Common myeloid progenitor, CD34-positive (primary cell): ENCODE measurements at regions not wholly inside any gene's neighbourhood (a gene's known extent, or its start where the extent isn't known, plus 50 kb on each side); places are given as distances from the start of the nearest gene placed in this dataset.

Experiments
- CTCF ChIA-PET: fragments of 350-600 bp; sonication (Branson Sonifier 250); formaldehyde crosslinking; loops from one replicate; lab custom pipeline; 2021; ENCODE audit warnings: antibody characterized with exemption; lab: Charles Lee
- POLR2A ChIA-PET: fragments of 350-600 bp; sonication (Branson Sonifier 250); formaldehyde crosslinking; loops from one replicate; lab custom pipeline; 2021; ENCODE audit warnings: antibody characterized with exemption; lab: Charles Lee
- DNase-seq, 3 donors: peaks; one replicate each; pipeline versions ENCODE4 v3.0.0 to v3.0.0-alpha.2; 2013
- H3K27ac ChIP-seq, 2 experiments: 1 replicate in 1 of 2; 2 replicates in 1 of 2; pipeline ENCODE4 v1.7.0; 2013; ENCODE audit warnings: inconsistent platforms in 2 of 2, low read length in 2 of 2, mild to moderate bottlenecking in 2 of 2, low read depth in 1 of 2, moderate library complexity in 1 of 2; ENCODE audit not compliant: severe bottlenecking in 2 of 2, insufficient read depth in 1 of 2, poor library complexity in 1 of 2
- H3K27me3 ChIP-seq, 5 experiments: replicated peaks in 2 of 5; 1 replicate in 3 of 5; 2 replicates in 2 of 5; pipeline versions ENCODE4 v1.6.1 to v1.7.0; 2013; ENCODE audit warnings: low read length in 4 of 5, mild to moderate bottlenecking in 2 of 5, moderate library complexity in 2 of 5, inconsistent platforms in 1 of 5; ENCODE audit not compliant: insufficient read depth in 5 of 5, control insufficient read depth in 4 of 5
- H3K36me3 ChIP-seq, 4 experiments: 1 replicate in 2 of 4; 2 replicates in 2 of 4; pipeline versions ENCODE4 v1.6.1 to v1.7.0; 2013; ENCODE audit warnings: low read length in 3 of 4, control low read depth in 1 of 4, mild to moderate bottlenecking in 1 of 4; ENCODE audit not compliant: control insufficient read depth in 4 of 4, insufficient read depth in 4 of 4
- H3K4me1 ChIP-seq, 4 experiments: 1 replicate in 3 of 4; 2 replicates in 1 of 4; pipeline versions ENCODE4 v1.6.1 to v1.7.1; 2013; ENCODE audit warnings: low read length in 3 of 4, mild to moderate bottlenecking in 3 of 4, control low read depth in 1 of 4, inconsistent platforms in 1 of 4, moderate library complexity in 1 of 4; ENCODE audit not compliant: control insufficient read depth in 4 of 4, insufficient read depth in 4 of 4; ENCODE audit errors: control extremely low read depth in 1 of 4
- H3K4me3 ChIP-seq, 7 experiments: 1 replicate in 4 of 7; 2 replicates in 3 of 7; pipeline versions ENCODE4 v1.5.1 to v1.7.0; 2013; ENCODE audit warnings: mild to moderate bottlenecking in 7 of 7, low read length in 6 of 7, moderate library complexity in 6 of 7, inconsistent platforms in 2 of 7, low read depth in 2 of 7, control low read depth in 1 of 7; ENCODE audit not compliant: insufficient read depth in 4 of 7, control insufficient read depth in 1 of 7; ENCODE audit errors: extremely low read depth in 1 of 7
- H3K9me3 ChIP-seq, 5 experiments: 1 replicate in 4 of 5; 2 replicates in 1 of 5; pipeline versions ENCODE4 v1.6.1 to v1.7.1; 2013; ENCODE audit warnings: low read length in 4 of 5, mild to moderate bottlenecking in 2 of 5, inconsistent platforms in 1 of 5, low read depth in 1 of 5, moderate library complexity in 1 of 5; ENCODE audit not compliant: control insufficient read depth in 4 of 5, insufficient read depth in 2 of 5; ENCODE audit errors: control extremely low read depth in 1 of 5
- WGBS: methylation state at CpG from one replicate; pipeline ENCODE4 v1.1.5; 2013; ENCODE audit not compliant: insufficient coverage; 5-methylcytosine and 5-hydroxymethylcytosine counted together

GRCh38 chr6:155589190-155589589 is 133.6 kb upstream of the NOX3 start:
- DNase-seq, result no peak
- Histone ChIP-seq H3K4me3 (no peak overlapping the region), H3K36me3 (no peaks in the 10 kb centered on the region), H3K4me1 (no peaks in the 10 kb centered on the region), H3K9me3 (peaks cover 0 to 3% (median 0%) of the 10 kb centered on the region in 5 experiments), H3K27ac (no peak overlapping the region), H3K27me3 (no peaks in the 10 kb centered on the region)
- ChIA-PET CTCF (no interaction called here), POLR2A (no interaction called here)
- 93% methylated on average over 2 of the region's 2 CpGs for WGBS

GRCh38 chr6:155587817-155588216 is 132.2 kb upstream of the NOX3 start:
- no peaks in the 10 kb centered on the region for H3K27me3 ChIP-seq
- H3K4me1 ChIP-seq, result no peaks in the 10 kb centered on the region
- H3K27ac ChIP-seq, result no peak overlapping the region
- H3K36me3 ChIP-seq, result no peaks in the 10 kb centered on the region
- CTCF ChIA-PET, result no interaction called here
- H3K4me3 ChIP-seq, result no peak overlapping the region
- no peak for DNase-seq
- POLR2A ChIA-PET, result no interaction called here
- WGBS, result 100% methylated on average over 1 of the region's 1 CpG
- peaks cover 0 to 3% (median 1%) of the 10 kb centered on the region in 5 experiments for H3K9me3 ChIP-seq

- ChIA-PET POLR2A (no interaction called here), CTCF (no interaction called here)
- Histone ChIP-seq H3K27me3 (no peaks in the 10 kb centered on the region), H3K4me1 (no peaks in the 10 kb centered on the region), H3K9me3 (peaks cover 0 to 3% (median 1%) of the 10 kb centered on the region in 5 experiments), H3K4me3 (no peak overlapping the region), H3K36me3 (no peaks in the 10 kb centered on the region), H3K27ac (no peak overlapping the region)
- peak in 2 of 3 donors; percentile 7 to 8 for DNase-seq
- WGBS, result 71% methylated on average over 1 of the region's 1 CpG
Observed at GRCh38 chr6:155586090-155586489, 130.5 kb upstream of the NOX3 start.

GRCh38 chr6:155584006-155584405 is 128.4 kb upstream of the NOX3 start:
- H3K36me3 ChIP-seq, result no peaks in the 10 kb centered on the region
- no peak for DNase-seq
- H3K4me3 ChIP-seq, result no peak overlapping the region
- H3K27ac ChIP-seq, result no peak overlapping the region
- CTCF ChIA-PET, result no interaction called here
- H3K27me3 ChIP-seq, result no peaks in the 10 kb centered on the region
- 97% methylated on average over 3 of the region's 3 CpGs for WGBS
- peaks cover 0 to 3% (median 1%) of the 10 kb centered on the region in 5 experiments for H3K9me3 ChIP-seq
- POLR2A ChIA-PET, result no interaction called here
- H3K4me1 ChIP-seq, result no peaks in the 10 kb centered on the region

- H3K9me3 ChIP-seq, result peaks cover 0 to 2% (median 0%) of the 10 kb centered on the region in 5 experiments
- no peaks in the 10 kb centered on the region for H3K4me1 ChIP-seq
- DNase-seq, result peak in 1 of 3 donors; percentile 1
- H3K27ac ChIP-seq, result no peak overlapping the region
- ChIA-PET POLR2A (no interaction called here), CTCF (no interaction called here)
- H3K27me3 ChIP-seq, result no peaks in the 10 kb centered on the region
- H3K4me3 ChIP-seq, result no peak overlapping the region
- WGBS, result 94% methylated on average over 6 of the region's 9 CpGs
- no peaks in the 10 kb centered on the region for H3K36me3 ChIP-seq
Observed at GRCh38 chr6:155582016-155582991, 126.7 kb upstream of the NOX3 start.

GRCh38 chr6:155580904-155581303 is 125.3 kb upstream of the NOX3 start:
- DNase-seq, result no peak
- Histone ChIP-seq H3K9me3 (peaks cover 0 to 8% (median 0%) of the 10 kb centered on the region in 5 experiments), H3K27me3 (no peaks in the 10 kb centered on the region), H3K27ac (no peak overlapping the region), H3K4me3 (no peak overlapping the region), H3K4me1 (no peaks in the 10 kb centered on the region), H3K36me3 (no peaks in the 10 kb centered on the region)
- 100% methylated on average over 2 of the region's 2 CpGs for WGBS
- CTCF ChIA-PET, result interaction anchor here (1.4 kb wide), 1 partner anchor 9 kb away, joined by 5 read pairs; no protein-coding TSS in a partner anchor
- POLR2A ChIA-PET, result no interaction called here

GRCh38 chr6:155578251-155578650 is 122.6 kb upstream of the NOX3 start:
- H3K4me3 ChIP-seq, result no peak overlapping the region
- H3K36me3 ChIP-seq, result no peaks in the 10 kb centered on the region
- ChIA-PET CTCF (no interaction called here), POLR2A (no interaction called here)
- H3K27ac ChIP-seq, result no peak overlapping the region
- peaks cover 0 to 8% (median 0%) of the 10 kb centered on the region in 5 experiments for H3K9me3 ChIP-seq
- no peaks in the 10 kb centered on the region for H3K4me1 ChIP-seq
- no peak for DNase-seq
- no peaks in the 10 kb centered on the region for H3K27me3 ChIP-seq
